Fibroblast of peridontal ligament (primary cell): ENCODE measurements at regions not wholly inside any gene's neighbourhood (a gene's known extent, or its start where the extent isn't known, plus 50 kb on each side); places are given as distances from the start of the nearest gene placed in this dataset.
"Not testable (repeated sequence)": the region's sequence is repeated elsewhere in the genome, so short reads cannot be mapped to it uniquely, and the experiment has no call there.

Experiments used
- DNase-seq: peaks from one replicate; pipeline ENCODE4 v3.0.0-alpha.2; 2010; ENCODE audit errors: extremely low read depth

DNA sequence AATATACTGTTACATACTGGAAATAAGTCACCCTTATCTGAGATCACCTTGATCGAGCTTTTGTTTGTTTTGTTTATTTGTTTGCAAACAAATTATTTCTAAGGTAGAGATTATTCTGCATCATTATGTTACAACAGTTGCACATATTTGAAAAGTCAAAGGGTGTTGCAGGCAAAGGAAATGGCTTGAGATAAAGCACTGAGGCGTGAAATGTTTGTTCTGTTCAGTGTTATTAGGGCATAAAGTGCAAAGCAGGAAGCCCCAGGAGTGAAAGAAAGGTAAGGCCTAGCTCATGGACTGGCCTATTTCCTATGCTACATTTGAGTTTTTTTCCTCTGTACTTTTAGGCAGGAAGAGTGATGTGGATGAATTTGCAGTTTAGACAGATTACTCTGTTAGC is 1815.6 kb upstream of the LRRTM1 start:
- DNase-seq = no peak

DNA sequence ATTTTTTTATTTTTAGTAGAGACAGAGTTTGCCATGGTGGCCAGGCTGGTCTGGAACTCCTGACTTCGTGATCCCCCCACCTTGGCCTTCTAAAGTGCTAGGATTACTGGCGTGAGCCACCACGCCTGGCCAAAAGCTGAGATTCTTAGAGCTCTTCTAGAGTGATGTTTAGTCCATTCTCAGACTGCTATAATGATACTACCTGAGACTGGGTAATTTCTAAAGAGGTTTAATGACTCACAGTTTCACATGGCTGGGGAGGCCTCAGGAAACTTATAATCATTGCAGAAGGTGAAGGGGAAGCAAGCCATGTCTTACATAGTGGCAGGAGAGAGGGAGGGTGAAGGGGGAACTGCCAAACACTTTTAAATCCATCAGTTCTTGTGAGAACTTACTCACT is 1804.9 kb upstream of the LRRTM1 start:
- DNase-seq = no peak

DNA sequence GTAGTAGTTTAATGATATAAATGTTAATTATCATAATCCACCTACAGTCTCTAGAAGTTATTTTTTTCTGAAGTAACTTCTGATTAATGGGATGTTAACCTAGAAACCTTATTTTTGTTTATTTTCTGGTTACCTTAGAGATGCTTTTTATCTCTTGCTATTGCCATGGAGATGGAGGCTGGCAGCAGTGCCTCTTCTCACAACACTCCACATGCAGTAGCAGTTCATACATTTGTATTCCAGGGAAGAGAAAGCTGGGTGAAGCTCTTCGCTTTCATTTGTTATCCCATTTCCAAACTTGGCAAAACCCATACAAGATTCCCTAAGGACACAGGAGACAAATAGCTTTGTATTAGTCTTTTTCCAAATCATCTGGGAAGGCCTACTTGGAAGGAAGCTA is 1794.1 kb upstream of the LRRTM1 start:
- no peak for DNase-seq

DNA sequence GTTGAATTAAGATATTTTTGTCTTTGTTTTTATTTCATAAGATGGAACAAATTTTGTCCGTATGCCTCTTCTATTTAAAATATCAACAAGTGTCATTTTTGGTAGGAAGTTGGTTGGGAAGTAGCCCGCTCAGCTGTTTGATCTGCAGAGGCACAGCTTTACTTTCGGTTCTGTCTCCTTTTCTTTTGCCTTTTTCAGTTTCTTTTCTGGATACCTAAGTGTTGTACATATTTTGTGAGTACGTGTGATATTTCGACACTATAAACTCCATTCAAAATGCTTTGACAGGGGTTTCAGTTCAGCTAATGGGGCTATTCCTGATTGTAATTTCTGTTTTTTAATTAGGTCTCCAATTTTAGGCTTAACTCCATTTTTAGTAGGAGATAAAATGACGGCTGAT is 1785.0 kb upstream of the LRRTM1 start:
- no peak for DNase-seq

DNA sequence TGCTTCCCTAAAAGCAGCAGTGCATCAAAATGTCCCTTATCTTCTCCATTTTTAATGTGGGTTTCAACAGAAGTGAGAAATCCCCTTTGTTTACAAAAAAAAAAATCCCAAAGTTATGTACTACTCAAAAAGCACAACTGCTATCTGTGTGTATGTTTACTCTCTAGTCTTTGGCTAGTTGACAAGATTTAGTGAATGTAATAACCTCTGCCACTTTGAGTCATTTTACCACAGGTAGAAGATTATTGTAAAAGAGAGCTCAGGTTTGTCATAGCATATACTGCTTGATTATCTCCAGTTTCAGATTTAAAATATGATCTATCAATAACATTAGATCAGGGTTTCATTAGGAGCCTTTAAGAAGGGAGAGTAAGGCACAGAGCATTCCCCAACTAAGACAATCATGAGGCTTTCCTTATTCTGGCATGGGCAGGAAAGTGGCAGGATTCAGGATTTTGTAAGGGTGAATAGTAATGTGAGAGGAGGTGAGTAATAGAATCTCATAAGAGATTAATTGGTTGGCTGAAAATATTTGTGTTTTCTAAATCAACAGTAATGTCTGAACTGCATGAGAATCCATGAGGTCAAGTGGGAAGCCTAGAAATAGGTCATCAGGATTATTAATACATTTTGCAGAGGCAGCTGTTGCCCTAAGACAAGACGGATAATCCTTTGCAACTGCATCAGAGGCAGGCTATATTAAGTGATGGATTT is 1780.3 kb upstream of the LRRTM1 start:
- no peak for DNase-seq

DNA sequence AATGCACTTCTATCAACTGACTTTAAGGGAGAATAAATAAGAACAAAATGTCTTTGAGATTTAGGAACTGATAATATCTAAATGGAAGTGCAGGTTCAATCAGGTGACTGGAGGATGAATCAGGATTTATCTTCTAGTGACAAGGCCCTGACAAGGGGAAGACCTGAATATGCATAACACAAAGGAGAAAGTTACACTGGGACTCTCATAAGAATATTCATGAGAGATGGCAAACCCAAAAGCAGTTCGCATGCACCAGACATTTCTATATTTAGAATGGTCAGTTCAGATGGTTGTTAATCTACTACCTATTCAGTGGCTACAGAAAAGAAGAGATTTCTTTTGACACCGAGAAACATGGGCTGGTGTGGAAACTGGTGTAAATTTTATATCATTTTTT is 1771.3 kb upstream of the LRRTM1 start:
- DNase-seq = no peak

DNA sequence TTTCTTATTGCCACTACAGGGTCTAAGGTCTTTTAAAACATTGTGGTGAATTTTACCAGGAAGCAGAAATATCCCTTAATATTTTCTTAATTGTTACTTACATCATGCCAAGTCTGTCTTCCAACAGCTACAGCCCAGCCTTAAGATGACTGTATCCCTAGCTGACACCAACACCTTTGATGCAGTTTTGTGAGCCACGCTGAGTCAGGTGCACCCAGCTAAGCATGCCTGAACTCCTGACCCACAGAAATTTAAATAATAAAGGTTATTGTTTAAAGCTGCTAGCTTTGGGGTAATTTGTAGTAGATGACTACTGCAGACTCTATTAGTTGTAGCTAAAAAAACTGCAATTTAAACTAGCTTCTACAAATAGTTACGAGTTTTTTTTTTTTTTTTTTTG is 1757.9 kb upstream of the LRRTM1 start:
- DNase-seq = no peak

DNA sequence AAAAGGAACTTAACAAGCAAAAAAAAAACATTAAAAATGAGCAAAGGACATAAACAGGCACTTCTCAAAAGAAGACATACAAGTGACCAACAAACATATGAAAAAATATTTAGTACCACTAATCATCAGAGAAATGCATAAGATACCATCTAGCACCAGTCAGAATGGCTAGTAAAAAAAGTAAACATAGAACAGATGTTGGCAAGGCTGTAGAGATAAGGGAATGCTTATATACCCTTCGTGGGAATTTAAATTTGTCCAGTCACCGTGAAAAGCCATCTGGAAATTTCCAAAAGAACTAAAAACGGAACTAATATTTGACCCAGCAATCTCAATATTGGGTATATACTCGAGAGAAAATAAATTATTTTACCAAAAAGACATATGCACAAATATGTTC is 1751.3 kb upstream of the LRRTM1 start:
- no peak for DNase-seq

DNA sequence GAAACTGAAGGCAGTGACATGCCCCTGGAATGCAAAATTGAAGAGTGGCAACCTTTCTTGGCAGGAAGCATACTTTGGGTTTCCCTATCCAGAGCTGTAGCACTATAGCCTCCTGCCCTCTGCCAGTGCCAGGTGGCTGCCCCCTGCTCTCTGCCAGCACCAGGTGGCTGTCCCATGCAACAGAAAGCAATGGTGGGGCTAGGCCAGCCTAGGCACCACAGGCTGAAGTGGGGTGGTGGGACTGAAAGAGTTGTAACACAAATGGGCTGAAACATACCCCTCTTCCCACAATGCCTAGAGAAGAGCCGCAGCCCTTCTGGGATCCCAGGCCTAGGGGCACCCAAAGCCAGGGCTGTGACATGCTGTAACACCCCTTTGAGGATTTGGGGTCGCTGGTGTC is 1739.3 kb upstream of the LRRTM1 start:
- DNase-seq = no peak

DNA sequence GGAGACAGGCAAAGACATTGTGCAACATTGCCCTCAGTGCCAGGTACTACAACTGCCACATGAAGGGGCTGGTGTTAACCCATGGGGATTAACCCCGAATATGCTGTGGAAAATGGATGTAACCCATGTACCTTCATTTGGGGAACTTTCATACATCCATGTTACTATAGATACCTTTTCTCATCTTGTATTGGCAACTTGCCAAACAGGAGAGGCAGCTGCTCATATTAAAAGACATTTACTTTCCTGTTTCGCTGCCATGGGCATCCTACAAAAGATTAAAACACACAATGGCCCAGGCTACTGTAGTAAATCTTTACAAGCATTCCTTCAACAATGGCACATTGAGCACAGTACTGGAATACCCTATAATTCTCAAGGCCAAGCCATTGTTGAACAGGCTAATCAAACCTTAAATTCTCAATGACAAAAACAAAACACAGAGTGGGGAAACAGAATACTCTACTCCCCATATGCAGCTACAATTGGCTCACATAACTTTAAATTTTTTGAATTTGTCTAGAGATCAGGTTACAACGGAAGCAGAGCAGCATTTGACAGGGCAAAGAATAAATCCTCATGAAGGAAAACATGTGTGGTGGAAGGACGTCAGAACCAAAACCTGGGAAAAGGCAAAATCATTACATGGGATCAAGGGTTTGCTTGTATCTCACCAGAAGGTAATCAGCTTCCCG is 1723.5 kb upstream of the LRRTM1 start:
- no peak for DNase-seq

DNA sequence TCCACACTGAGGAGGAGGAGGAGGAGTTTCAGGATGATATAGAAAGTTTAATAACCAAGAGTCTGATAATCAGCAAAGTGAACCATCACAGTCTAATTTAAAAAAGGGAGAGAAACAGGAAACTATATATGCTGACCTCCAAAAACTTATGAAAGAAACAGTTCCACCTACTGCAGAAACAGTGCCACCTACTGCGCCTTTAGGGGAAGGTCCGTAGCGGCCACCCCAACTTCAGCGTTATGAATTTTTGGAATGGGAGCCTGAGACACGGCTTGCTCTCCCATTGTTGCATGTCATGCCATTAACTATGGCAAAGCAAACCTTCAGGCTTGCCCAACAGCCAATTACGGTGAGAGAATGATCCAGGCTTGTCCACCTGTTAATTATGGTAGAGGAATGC is 1719.2 kb upstream of the LRRTM1 start:
- no peak for DNase-seq

DNA sequence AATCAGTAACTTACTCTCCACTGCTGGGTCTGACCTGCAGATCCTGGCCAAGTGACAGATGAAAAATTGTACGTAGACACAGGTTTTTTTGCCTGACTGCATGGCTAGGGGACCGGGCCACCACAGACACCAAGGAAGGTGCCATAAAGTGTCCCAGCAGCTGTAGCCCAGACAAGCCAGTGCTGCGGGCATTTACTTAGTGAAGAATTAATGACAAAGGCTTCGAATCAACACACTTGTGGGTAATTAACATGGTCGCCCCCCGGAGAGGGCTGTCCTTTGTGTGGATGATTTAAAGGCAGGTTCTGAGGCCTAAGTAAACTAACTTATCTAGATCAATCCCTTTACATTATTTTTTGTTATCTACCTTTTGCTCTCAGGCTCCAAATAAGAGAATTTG is 1709.1 kb upstream of the LRRTM1 start:
- DNase-seq = no peak

DNA sequence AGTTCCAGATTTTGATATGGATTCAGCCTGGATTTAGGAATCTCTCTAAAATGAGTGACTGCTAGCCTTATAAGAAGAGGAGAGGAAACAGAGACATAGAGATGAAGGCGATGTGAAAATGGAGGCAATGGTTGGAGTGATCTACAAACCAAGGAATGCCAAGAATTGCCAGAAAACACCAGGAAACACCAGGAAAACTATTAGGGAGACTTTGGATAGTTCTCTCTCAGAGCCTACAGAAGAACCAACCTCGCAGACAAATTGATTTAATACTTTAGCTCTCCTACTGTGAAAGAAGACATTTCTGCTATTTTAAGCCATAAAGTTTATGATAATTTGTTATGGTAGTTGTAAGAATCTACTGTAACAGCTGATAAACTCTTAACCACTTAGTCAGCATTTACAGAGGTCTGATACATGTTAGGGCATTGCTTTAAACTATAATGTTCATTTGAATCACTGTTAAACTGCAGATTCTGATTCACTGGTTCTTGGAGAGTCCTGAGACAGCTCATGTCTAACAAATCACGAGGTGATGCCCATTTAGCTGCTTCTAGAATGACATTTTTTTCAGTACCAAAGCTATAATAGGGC is 1702.6 kb upstream of the LRRTM1 start:
- DNase-seq = no peak

DNA sequence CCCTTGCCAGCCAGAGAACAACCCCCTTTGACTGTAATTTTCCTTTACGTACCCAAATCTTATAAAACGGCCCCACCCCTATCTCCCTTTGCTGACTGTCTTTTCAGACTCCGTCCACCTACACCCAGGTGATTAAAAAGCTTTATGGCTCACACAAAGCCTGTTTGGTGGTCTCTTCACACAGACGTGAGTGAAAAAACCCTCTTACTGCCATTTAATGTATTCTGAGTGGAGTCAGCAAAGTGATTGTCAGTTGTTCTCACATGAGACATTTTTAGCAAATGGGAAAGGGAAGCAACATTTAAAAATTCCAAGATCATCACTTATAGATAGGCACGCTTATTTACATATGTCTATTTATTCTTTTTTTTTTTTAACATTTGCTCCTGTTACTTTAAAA is 1701.3 kb upstream of the LRRTM1 start:
- not testable (repeated sequence) for DNase-seq

DNA sequence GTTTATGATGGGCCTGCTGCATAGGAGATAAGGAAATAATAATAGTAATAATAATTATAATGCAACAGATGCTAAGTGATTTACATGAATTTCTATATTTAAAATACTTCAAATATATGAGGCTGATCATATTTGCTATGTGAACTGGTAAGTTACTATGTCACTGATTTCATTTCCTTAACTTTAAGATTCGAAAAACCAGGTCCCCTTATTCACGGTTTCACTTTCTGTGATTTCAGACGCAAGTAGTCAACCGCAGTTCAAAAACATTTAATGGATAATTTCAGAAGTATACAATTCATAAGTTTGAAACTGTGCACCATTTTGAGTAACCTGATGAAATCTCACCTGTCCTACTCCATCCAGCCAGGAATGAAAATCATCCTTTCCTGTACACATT is 1697.1 kb upstream of the LRRTM1 start:
- no peak for DNase-seq

DNA sequence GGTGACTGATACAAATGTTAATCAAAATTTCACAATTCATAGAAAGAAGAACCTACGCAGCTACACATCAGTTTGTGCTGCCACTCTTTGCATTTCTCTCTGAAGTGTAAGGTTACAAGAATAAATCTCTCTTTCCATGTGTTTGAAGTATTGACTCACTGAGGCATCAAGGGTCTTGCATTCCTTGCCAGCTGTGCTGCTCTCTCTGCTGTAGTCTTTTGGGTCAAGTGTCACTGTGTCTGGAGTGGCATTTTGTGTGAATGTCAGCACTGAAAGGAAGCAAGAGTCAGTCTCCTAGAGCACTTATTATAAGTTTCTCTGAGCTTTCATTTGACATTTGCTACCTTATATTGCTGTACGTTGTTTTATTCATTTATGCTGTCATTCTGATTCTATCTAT is 1696.1 kb upstream of the LRRTM1 start:
- no peak for DNase-seq

DNA sequence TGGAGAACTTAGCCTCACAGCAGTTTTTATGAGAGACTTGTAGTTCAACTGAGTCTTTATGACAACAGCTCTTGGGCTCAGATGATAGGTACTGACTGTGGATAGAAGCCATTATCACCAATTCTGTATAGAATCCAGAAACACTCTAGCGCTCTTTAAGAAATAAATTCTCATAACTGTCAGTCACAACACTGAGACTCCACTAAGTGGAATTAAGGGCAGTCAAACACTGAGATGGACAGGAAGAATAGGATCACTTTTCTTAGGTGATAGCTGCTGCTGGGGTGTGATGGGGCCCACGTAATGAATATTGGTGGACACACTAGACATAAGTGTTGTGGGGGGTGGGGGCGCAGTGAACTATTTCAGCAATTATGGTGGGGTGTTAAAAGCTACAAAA is 1691.8 kb upstream of the LRRTM1 start:
- no peak for DNase-seq

DNA sequence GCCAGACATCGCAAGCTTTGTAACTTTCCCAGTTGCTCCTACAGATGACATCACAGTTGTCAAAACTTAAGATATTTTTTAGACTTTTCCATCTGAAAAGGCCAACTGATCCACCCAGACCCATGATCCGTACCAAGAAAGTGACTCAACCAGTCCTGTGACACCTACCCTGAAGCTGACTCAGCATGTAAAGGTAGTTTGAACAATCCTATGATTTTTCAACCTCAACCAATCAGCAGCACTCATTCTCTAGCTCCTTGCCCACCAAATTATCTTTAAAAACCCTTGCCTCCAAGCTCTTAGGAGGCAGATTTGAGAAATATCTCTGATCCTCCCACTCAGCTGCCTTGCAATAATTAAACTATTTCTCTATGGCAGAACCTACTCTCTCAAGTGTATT is 1686.7 kb upstream of the LRRTM1 start:
- DNase-seq = no peak

DNA sequence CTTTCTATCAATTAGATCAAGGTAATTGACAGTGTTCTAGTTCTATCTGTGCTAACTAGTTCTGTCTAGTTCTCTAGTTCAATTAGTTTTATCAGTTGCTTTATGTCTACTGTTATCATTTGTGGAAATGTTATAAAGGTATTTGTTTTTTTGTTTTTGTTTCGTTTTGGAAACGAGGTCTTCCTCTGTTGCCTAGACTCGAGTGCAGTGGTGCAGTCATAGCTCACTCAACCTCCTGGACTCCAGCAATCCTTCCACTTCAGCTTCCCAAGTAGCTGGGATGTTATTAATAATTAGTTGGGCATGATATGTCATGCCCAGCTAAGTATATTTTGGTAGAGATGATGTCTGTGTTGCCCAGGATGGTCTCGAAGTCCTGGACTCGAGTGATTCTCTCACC is 1682.8 kb upstream of the LRRTM1 start:
- no peak for DNase-seq

DNA sequence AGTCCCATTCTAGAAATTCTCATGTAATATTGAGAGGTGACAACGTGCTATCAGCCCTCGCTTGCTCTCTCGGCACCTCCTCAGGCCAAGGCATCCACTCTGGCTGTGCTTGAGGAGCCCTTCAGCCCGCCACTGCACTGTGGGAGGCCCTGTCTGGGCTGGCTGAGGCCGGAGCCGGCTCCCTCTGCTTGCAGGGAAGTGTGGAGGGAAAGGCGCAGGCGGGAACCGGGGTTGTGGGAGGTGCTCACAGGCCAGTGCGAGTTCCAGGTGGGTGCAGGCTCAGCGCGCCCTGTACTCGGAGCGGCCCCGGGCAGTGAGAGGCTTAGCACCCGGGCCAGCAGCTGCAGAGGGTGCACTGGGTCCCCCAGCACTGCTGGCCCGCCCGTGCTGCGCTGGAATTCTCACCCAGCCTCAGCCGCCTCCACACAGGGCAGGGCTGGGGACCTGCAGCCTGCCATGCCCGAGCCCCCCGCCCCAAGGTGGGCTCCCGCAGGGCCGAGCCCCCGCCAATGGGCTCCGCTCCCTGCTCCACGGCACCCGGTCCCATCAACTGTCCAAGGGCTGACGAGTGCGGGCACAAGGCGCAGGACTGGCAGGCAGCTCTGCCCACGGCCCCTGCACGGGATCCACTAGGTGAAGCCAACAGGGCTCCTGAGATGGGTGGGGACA is 1680.6 kb upstream of the LRRTM1 start:
- DNase-seq = no peak

DNA sequence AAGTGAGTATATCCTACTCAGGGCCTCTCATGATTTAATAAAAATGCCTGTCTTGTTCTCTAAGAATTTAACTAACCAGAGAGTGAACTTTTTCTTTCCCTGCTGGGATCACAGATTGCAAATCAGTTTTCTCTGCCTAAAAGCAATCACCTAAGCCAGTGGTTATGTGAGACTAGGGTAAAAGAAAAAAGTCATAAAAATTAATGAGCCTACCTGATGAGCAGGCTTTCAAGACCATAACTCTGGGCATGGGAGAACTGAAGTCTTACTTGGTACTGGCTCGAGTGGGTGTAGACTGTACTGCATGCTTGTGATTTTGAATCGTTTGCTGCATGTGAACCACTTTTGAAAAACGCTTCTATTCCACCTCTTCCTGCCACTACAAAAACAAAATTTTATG is 1677.0 kb upstream of the LRRTM1 start:
- no peak for DNase-seq

DNA sequence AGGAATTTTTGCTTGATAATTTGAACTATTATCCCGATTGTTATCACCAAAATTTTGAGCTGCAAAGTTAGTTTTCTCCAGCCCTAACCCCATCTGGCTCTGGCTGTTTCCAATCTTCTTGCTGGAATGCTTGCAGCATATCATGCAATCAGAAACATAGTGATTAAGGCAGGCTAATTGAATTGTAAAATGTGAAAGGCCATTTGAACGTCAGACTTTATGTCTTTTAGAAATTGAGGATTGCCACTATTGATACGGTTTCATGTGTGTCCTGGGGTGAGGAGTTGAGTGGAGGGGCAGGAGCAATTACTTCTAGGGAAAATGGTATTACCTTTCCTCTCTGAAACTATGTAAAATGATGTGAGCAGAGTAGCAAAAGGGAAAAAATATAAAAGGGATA is 1674.5 kb upstream of the LRRTM1 start:
- no peak for DNase-seq

DNA sequence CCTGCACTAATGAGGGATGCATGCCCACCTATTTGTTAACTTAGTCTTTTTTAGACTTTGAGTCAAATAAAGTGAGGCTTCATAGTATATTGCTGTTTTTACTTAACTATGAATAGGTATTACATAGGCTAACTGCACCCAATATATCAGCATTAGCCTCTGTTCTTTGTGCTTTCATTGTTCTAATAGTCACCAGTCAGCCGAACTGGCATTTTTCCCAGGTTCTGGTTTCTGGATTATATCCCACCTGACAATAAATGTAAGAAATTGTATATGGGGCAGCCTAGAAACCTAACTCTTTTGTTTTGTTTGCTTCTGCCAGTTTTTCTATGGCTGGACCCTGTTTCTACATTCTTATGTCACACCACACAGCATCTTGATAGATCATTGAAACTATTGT is 1672.4 kb upstream of the LRRTM1 start:
- DNase-seq = no peak
